HL-60 (cell line): ENCODE measurements at regions not wholly inside any gene's neighbourhood (a gene's known extent, or its start where the extent isn't known, plus 50 kb on each side); places are given as distances from the start of the nearest gene placed in this dataset.

ENCODE experiments used
- DNase-seq, 2 experiments: peaks; one replicate each; pipeline ENCODE4 v3.0.0-alpha.2; 2010 to 2020; ENCODE audit warnings: low read depth in 1 of 2, low spot score in 1 of 2
- H3K27ac ChIP-seq: fragments of 250-450 bp; sonication (Bioruptor Pico); replicated peaks from 2 replicates; pipeline ENCODE4 v1.5.1; 2020; ENCODE audit warnings: mild to moderate bottlenecking, moderate library complexity
- H3K27me3 ChIP-seq: fragments of 250-450 bp; sonication (Bioruptor Pico); 2 replicates; pipeline ENCODE4 v1.5.1; 2021; ENCODE audit warnings: mild to moderate bottlenecking, moderate library complexity; ENCODE audit not compliant: insufficient read depth, poor library complexity, severe bottlenecking
- H3K4me3 ChIP-seq: replicated peaks from 2 replicates; pipeline ENCODE4 v1.5.1; 2011; ENCODE audit warnings: mild to moderate bottlenecking, control low read depth, low read length; ENCODE audit not compliant: insufficient read depth
- GABPA ChIP-seq: IDR thresholded peaks from 2 replicates; pipeline ENCODE4 v1.6.1; 2012; ENCODE audit warnings: low read depth
- POLR2AphosphoS5 ChIP-seq: IDR thresholded peaks from 2 replicates; pipeline ENCODE4 v1.6.1; 2012; ENCODE audit warnings: low read depth
- SPI1 ChIP-seq: IDR thresholded peaks from 2 replicates; pipeline ENCODE4 v1.6.1; 2012; ENCODE audit warnings: low read depth, mild to moderate bottlenecking, borderline replicate concordance
- TF ChIP-seq, protein P1 (sequence below): IDR thresholded peaks from 2 replicates; pipeline ENCODE4 v1.6.1; 2012; ENCODE audit warnings: low read depth; ENCODE audit not compliant: insufficient replicate concordance
- TF ChIP-seq, protein P2 (sequence below): IDR thresholded peaks from one replicate; pipeline ENCODE4 v1.5.1; 2011; ENCODE audit warnings: low read length, control low read depth, inconsistent platforms; ENCODE audit not compliant: insufficient read depth

DNA sequence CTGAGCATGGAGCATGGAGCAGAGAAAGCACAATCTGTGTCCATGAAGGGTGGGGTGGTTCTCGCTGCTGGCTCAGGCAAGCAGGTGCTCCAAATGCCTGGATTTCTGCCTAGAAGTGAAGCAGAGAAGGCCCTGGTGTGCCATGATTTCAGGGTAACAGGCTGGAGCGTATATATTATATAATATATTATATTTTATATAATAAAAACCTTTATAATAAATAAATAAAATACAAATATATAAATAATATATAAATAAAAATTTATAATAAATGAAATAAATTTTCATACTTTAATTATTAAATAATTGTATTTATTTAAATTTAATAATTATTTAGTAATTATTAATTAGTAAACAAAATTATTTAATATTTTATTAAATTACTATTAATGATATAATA, 707.4 kb upstream of the COX7C start:
- H3K27ac ChIP-seq: no peak overlapping the region
- no peaks in the 10 kb centered on the region for H3K27me3 ChIP-seq
- TF ChIP-seq, protein P1, sequence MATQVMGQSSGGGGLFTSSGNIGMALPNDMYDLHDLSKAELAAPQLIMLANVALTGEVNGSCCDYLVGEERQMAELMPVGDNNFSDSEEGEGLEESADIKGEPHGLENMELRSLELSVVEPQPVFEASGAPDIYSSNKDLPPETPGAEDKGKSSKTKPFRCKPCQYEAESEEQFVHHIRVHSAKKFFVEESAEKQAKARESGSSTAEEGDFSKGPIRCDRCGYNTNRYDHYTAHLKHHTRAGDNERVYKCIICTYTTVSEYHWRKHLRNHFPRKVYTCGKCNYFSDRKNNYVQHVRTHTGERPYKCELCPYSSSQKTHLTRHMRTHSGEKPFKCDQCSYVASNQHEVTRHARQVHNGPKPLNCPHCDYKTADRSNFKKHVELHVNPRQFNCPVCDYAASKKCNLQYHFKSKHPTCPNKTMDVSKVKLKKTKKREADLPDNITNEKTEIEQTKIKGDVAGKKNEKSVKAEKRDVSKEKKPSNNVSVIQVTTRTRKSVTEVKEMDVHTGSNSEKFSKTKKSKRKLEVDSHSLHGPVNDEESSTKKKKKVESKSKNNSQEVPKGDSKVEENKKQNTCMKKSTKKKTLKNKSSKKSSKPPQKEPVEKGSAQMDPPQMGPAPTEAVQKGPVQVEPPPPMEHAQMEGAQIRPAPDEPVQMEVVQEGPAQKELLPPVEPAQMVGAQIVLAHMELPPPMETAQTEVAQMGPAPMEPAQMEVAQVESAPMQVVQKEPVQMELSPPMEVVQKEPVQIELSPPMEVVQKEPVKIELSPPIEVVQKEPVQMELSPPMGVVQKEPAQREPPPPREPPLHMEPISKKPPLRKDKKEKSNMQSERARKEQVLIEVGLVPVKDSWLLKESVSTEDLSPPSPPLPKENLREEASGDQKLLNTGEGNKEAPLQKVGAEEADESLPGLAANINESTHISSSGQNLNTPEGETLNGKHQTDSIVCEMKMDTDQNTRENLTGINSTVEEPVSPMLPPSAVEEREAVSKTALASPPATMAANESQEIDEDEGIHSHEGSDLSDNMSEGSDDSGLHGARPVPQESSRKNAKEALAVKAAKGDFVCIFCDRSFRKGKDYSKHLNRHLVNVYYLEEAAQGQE: no peak
- no peak for TF ChIP-seq GABPA
- TF ChIP-seq, protein P2, sequence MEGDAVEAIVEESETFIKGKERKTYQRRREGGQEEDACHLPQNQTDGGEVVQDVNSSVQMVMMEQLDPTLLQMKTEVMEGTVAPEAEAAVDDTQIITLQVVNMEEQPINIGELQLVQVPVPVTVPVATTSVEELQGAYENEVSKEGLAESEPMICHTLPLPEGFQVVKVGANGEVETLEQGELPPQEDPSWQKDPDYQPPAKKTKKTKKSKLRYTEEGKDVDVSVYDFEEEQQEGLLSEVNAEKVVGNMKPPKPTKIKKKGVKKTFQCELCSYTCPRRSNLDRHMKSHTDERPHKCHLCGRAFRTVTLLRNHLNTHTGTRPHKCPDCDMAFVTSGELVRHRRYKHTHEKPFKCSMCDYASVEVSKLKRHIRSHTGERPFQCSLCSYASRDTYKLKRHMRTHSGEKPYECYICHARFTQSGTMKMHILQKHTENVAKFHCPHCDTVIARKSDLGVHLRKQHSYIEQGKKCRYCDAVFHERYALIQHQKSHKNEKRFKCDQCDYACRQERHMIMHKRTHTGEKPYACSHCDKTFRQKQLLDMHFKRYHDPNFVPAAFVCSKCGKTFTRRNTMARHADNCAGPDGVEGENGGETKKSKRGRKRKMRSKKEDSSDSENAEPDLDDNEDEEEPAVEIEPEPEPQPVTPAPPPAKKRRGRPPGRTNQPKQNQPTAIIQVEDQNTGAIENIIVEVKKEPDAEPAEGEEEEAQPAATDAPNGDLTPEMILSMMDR: no peak
- TF ChIP-seq SPI1: no peak
- TF ChIP-seq POLR2AphosphoS5: no peak
- no peak overlapping the region for H3K4me3 ChIP-seq
- DNase-seq: no peak

DNA sequence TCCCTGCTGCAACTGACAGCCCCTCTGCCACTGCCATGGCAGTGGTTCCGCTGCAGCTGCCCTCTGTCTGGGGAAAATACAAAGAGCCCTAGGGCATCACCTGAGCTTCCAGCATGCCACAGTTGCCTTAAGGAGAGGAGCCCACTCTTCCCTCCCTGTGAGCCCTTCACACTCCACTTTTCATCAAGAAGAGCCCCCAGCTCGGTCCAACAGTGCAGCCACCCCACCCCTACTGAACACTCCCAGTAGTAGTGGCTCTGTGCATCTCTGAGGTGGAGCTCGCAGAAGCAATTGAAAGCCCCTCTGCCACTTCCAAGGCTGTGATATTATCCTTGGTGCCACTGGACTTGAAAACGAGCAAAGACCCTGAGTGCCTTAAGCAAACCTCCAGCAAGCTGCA, 696.8 kb upstream of the COX7C start:
- DNase-seq: no peak
- H3K4me3 ChIP-seq: no peak overlapping the region
- no peak overlapping the region for H3K27ac ChIP-seq
- no peak for TF ChIP-seq GABPA
- TF ChIP-seq, protein P2: no peak
- TF ChIP-seq, protein P1: no peak
- TF ChIP-seq POLR2AphosphoS5: no peak
- TF ChIP-seq SPI1: no peak
- H3K27me3 ChIP-seq: no peaks in the 10 kb centered on the region

DNA sequence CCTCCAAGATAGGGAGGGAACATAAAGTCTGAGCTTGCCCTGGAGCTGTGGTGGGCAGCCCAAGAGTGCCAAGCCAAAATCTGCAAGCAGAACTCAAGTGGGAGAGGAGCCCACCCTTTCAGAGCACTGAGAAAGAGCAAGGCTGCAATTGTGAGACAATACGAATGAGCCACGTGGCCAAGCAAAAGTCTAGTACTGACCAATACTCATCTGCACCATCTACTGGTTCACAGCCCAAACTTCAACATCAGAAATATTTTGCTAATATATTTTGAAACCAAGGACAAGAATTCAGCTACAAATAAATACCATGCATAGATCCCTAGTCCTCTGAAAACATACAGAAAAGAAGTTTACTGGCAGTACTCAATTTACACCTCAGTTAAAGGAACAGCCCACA, 696.2 kb upstream of the COX7C start:
- no peak overlapping the region for H3K27ac ChIP-seq
- no peak overlapping the region for H3K4me3 ChIP-seq
- no peaks in the 10 kb centered on the region for H3K27me3 ChIP-seq
- no peak for DNase-seq
- TF ChIP-seq, protein P1: no peak
- TF ChIP-seq SPI1 (no peak), GABPA (no peak), POLR2AphosphoS5 (no peak)
- TF ChIP-seq, protein P2: no peak
